A549 (cell line): ENCODE measurements at regions not wholly inside any gene's neighbourhood (a gene's known extent, or its start where the extent isn't known, plus 50 kb on each side); places are given as distances from the start of the nearest gene placed in this dataset.
"Not testable (repeated sequence)": the region's sequence is repeated elsewhere in the genome, so short reads cannot be mapped to it uniquely, and the experiment has no call there.

ENCODE experiments used
- ATAC-seq, 2 experiments: fragments of 200-7000 bp in 1 of 2; fragments of >200 bp in 1 of 2; cut with Nextera tagmentation in 1 of 2; cut with Tn5 transposase in 1 of 2; 3 replicates each; pipeline versions ENCODE4 v1.8.0 to v1.9.1; 2018 to 2020; ENCODE audit warnings: mild to moderate bottlenecking in 1 of 2, moderate library complexity in 1 of 2
- CTCF ChIA-PET: fragments of 300-600 bp; sonication (Branson Sonifier 250); formaldehyde crosslinking; extraction: SDS; loops from one replicate; lab custom pipeline; 2021; ENCODE audit warnings: antibody characterized with exemption, inconsistent platforms; lab: Yijun Ruan, JAX
- POLR2A ChIA-PET: fragments of 350-600 bp; formaldehyde crosslinking; extraction: SDS; loops from one replicate; lab custom pipeline; 2021; ENCODE audit warnings: antibody characterized with exemption, inconsistent platforms; lab: Yijun Ruan, JAX
- DNase-seq, 2 experiments: peaks; one replicate each; pipeline versions ENCODE4 v3.0.0 to v3.0.0-alpha.2; 2011 to 2016; ENCODE audit warnings: low read depth in 1 of 2, low spot score in 1 of 2
- FAIRE-seq: peaks from 2 replicates; lab custom pipeline; 2011; peaks lifted over from hg19 to GRCh38; lab: Jason Lieb, UNC
- H3K27ac ChIP-seq, 2 experiments: fragments of >200 bp; sonication (Bioruptor Twin); formaldehyde crosslinking; 3 replicates each; pipeline ENCODE4 v1.5.1; 2016 to 2017
- H3K4me1 ChIP-seq: fragments of >200 bp; sonication (Bioruptor Twin); formaldehyde crosslinking; 3 replicates; pipeline ENCODE4 v1.6.1; 2016
- H3K4me2 ChIP-seq: fragments of >200 bp; sonication (Bioruptor Twin); formaldehyde crosslinking; 3 replicates; pipeline ENCODE4 v1.6.1; 2016
- H3K4me3 ChIP-seq: fragments of >200 bp; sonication (Bioruptor Twin); formaldehyde crosslinking; 3 replicates; pipeline ENCODE4 v1.5.1; 2016
- H3K9me3 ChIP-seq: fragments of >200 bp; sonication (Bioruptor Twin); formaldehyde crosslinking; 3 replicates; pipeline ENCODE4 v1.6.1; 2016
- FOXS1 ChIP-seq: fragments of 250-450 bp; sonication (Bioruptor Pico); IDR thresholded peaks from 2 replicates; pipeline ENCODE4 v1.5.0; 2020; ENCODE audit warnings: mild to moderate bottlenecking, moderate library complexity
- GATA3 ChIP-seq: IDR thresholded peaks from 2 replicates; pipeline ENCODE4 v1.6.1; 2012; ENCODE audit warnings: borderline replicate concordance
- HDAC2 ChIP-seq: fragments of 200-600 bp; sonication (generic); IDR thresholded peaks from 2 replicates; pipeline ENCODE4 v1.6.1; 2016
- HOXB13 ChIP-seq: fragments of 250-450 bp; sonication (Bioruptor Pico); IDR thresholded peaks from 2 replicates; pipeline ENCODE4 v1.5.0; 2020; ENCODE audit warnings: low read depth, mild to moderate bottlenecking, moderate library complexity
- HOXB5 ChIP-seq: fragments of 250-450 bp; sonication (Bioruptor Pico); IDR thresholded peaks from 2 replicates; pipeline ENCODE4 v1.5.0; 2020; ENCODE audit warnings: mild to moderate bottlenecking, moderate library complexity
- NFE2L2 ChIP-seq: fragments of 150-350 bp; conservative IDR thresholded peaks from 2 replicates; pipeline ENCODE4 v1.6.1; 2014; ENCODE audit warnings: low read length
- POLR2AphosphoS2 ChIP-seq: conservative IDR thresholded peaks from 2 replicates; pipeline ENCODE4 v1.6.1; 2012; ENCODE audit warnings: low read length, improper control_type of control experiment, inconsistent platforms
- RCOR1 ChIP-seq: fragments of 150-350 bp; IDR thresholded peaks from 2 replicates; pipeline ENCODE4 v1.6.1; 2014; ENCODE audit warnings: antibody characterized with exemption, low read length, low read depth
- RNF2 ChIP-seq: fragments of 200-600 bp; sonication (generic); IDR thresholded peaks from 2 replicates; pipeline ENCODE4 v1.6.1; 2016; ENCODE audit warnings: low read depth, mild to moderate bottlenecking, antibody characterized with exemption, moderate library complexity, borderline replicate concordance
- SREBF2 ChIP-seq: fragments of 450-650 bp; IDR thresholded peaks from 2 replicates; pipeline ENCODE4 v1.6.1; 2014; ENCODE audit warnings: mild to moderate bottlenecking, moderate library complexity
- ZFP36 ChIP-seq: fragments of 450-650 bp; IDR thresholded peaks from 2 replicates; pipeline ENCODE4 v1.6.1; 2014; ENCODE audit warnings: borderline replicate concordance; ENCODE audit not compliant: partially characterized antibody
- ZNF302 ChIP-seq: fragments of 250-450 bp; sonication (Bioruptor Pico); IDR thresholded peaks from 2 replicates; pipeline ENCODE4 v1.9.0; 2021; ENCODE audit warnings: inconsistent platforms, mild to moderate bottlenecking, moderate library complexity
- WGBS: methylation state at CpG from one replicate; pipeline ENCODE4 v1.1.6; 2017; ENCODE audit errors: missing lambda C conversion rate; 5-methylcytosine and 5-hydroxymethylcytosine counted together
- TF ChIP-seq, protein P1 (sequence below): fragments of 450-650 bp; IDR thresholded peaks from 2 replicates; pipeline ENCODE4 v1.6.1; 2014; ENCODE audit warnings: antibody characterized with exemption
- TF ChIP-seq, protein P2 (sequence below): IDR thresholded peaks from 2 replicates; pipeline ENCODE4 v1.6.1; 2012
- TF ChIP-seq, protein P3 (sequence below): fragments of 150-350 bp; IDR thresholded peaks from 2 replicates; pipeline ENCODE4 v1.6.1; 2014; ENCODE audit warnings: low read depth, mild to moderate bottlenecking, low read length
- TF ChIP-seq, protein P4 (sequence below): fragments of 250-450 bp; sonication (Bioruptor Pico); IDR thresholded peaks from 2 replicates; pipeline ENCODE4 v1.5.0; 2021; ENCODE audit warnings: mild to moderate bottlenecking, moderate library complexity, borderline replicate concordance
- TF ChIP-seq, protein P5 (sequence below): IDR thresholded peaks from 2 replicates; pipeline ENCODE4 v1.6.1; 2012; ENCODE audit warnings: low read depth, borderline replicate concordance

DNA sequence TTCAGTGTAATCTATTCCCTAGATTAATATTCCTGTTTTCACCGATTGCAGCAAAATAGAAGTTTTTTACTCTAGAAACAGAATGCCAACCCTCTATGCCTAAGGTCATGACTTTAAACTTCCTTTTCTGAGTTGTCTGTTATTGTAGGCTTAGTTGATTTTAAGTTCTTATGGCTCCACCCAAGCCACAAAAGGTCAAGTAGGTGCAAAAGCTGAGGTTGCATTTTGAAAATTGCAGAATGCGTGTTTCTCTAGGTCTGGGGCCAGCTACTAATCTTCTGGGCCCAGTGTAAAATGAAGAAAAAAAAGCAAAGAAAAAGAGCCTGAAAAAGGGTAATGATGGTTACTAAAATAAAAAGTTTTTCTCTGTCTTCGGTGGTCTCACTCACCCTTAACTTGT lies 635.7 kb upstream of the FAM98A start:
- 2% methylated on average over 3 of the region's 3 CpGs for WGBS
- no peak overlapping the region for H3K4me3 ChIP-seq
- TF ChIP-seq, protein P1, sequence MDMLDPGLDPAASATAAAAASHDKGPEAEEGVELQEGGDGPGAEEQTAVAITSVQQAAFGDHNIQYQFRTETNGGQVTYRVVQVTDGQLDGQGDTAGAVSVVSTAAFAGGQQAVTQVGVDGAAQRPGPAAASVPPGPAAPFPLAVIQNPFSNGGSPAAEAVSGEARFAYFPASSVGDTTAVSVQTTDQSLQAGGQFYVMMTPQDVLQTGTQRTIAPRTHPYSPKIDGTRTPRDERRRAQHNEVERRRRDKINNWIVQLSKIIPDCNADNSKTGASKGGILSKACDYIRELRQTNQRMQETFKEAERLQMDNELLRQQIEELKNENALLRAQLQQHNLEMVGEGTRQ: no peak
- TF ChIP-seq RNF2 (no peak), HOXB5 (CRISPR knock-in tag) (no peak)
- POLR2A ChIA-PET: no interaction called here
- no peak for ATAC-seq
- DNase-seq: no peak
- H3K27ac ChIP-seq: no peak overlapping the region
- FAIRE-seq: no peak
- no peak overlapping the region for H3K4me2 ChIP-seq
- no peaks in the 10 kb centered on the region for H3K9me3 ChIP-seq
- CTCF ChIA-PET: no interaction called here
- H3K4me1 ChIP-seq: no peaks in the 10 kb centered on the region

DNA sequence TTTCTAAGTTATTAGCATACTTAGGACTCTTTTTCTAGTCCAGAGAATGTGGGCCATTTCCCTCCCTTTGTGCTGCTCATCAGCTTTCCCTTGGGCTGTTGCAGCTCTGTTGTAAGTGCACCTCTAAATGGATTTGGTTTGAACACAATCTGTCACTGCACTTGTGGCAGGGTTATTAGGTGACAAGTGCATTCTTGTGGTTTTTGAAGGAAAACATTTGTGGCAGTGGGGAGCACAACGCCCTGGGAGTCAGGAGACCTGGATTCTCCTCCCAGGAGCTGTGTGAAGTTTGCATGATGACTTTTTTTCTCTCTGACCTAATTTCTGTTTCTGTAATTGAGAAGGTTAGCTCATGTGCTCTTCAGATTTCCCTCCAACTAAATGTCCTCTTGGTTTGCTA lies 630.9 kb upstream of the FAM98A start:
- Histone ChIP-seq H3K4me2 (no peak overlapping the region), H3K27ac (no peak overlapping the region), H3K4me1 (no peaks in the 10 kb centered on the region), H3K4me3 (no peak overlapping the region), H3K9me3 (no peaks in the 10 kb centered on the region)
- 0% methylated on average over 1 of the region's 1 CpG for WGBS
- ChIA-PET POLR2A (no interaction called here), CTCF (no interaction called here)
- ATAC-seq (no peak), DNase-seq (no peak), FAIRE-seq (no peak)
- TF ChIP-seq SREBF2 (no peak), ZFP36 (no peak), FOXS1 (CRISPR knock-in tag) (no peak), GATA3 (no peak), HDAC2 (no peak), RCOR1 (no peak), POLR2AphosphoS2 (no peak)
- TF ChIP-seq, protein P2, sequence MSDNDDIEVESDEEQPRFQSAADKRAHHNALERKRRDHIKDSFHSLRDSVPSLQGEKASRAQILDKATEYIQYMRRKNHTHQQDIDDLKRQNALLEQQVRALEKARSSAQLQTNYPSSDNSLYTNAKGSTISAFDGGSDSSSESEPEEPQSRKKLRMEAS: no peak

DNA sequence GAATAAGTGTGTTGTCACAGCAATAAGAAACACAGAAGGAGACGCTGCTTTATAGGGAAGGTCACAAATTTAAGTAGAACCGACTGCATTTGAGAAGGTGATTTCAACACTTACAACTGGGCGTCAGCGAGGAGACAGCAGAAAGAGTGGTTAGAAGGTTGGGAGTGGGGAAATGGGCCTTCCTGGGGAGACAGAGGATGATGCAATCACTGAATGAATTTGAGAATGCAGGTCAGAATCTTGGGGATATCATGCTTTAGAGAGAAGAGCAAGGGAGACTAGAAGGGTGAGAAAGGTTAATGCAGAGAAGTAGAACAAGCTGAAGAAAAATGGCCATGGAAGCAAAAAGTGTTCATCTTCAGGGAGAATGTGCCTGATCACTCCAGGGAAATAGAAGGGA lies 616.1 kb upstream of the FAM98A start:
- no peak for FAIRE-seq
- POLR2A ChIA-PET: no interaction called here
- no peak overlapping the region for H3K4me2 ChIP-seq
- TF ChIP-seq HOXB5 (CRISPR knock-in tag) (no peak), HOXB13 (CRISPR knock-in tag) (no peak), RNF2 (no peak), NFE2L2 (no peak), FOXS1 (CRISPR knock-in tag) (no peak), ZNF302 (CRISPR knock-in tag) (no peak)
- TF ChIP-seq, protein P3, sequence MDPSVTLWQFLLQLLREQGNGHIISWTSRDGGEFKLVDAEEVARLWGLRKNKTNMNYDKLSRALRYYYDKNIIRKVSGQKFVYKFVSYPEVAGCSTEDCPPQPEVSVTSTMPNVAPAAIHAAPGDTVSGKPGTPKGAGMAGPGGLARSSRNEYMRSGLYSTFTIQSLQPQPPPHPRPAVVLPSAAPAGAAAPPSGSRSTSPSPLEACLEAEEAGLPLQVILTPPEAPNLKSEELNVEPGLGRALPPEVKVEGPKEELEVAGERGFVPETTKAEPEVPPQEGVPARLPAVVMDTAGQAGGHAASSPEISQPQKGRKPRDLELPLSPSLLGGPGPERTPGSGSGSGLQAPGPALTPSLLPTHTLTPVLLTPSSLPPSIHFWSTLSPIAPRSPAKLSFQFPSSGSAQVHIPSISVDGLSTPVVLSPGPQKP: no peak
- TF ChIP-seq, protein P1: no peak
- TF ChIP-seq, protein P4, sequence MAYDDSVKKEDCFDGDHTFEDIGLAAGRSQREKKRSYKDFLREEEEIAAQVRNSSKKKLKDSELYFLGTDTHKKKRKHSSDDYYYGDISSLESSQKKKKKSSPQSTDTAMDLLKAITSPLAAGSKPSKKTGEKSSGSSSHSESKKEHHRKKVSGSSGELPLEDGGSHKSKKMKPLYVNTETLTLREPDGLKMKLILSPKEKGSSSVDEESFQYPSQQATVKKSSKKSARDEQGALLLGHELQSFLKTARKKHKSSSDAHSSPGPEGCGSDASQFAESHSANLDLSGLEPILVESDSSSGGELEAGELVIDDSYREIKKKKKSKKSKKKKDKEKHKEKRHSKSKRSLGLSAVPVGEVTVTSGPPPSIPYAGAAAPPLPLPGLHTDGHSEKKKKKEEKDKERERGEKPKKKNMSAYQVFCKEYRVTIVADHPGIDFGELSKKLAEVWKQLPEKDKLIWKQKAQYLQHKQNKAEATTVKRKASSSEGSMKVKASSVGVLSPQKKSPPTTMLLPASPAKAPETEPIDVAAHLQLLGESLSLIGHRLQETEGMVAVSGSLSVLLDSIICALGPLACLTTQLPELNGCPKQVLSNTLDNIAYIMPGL (CRISPR knock-in tag): no peak
- TF ChIP-seq, protein P2: no peak
- TF ChIP-seq, protein P5, sequence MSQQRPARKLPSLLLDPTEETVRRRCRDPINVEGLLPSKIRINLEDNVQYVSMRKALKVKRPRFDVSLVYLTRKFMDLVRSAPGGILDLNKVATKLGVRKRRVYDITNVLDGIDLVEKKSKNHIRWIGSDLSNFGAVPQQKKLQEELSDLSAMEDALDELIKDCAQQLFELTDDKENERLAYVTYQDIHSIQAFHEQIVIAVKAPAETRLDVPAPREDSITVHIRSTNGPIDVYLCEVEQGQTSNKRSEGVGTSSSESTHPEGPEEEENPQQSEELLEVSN: no peak
- TF ChIP-seq, all 56 proteins: peak for 0
- Histone ChIP-seq H3K4me3 (no peak overlapping the region), H3K4me1 (no peaks in the 10 kb centered on the region), H3K27ac (no peak overlapping the region), H3K9me3 (no peaks in the 10 kb centered on the region)
- DNase-seq (no peak), ATAC-seq (no peak)
- 14% methylated on average over 4 of the region's 4 CpGs for WGBS
- CTCF ChIA-PET: no interaction called here

DNA sequence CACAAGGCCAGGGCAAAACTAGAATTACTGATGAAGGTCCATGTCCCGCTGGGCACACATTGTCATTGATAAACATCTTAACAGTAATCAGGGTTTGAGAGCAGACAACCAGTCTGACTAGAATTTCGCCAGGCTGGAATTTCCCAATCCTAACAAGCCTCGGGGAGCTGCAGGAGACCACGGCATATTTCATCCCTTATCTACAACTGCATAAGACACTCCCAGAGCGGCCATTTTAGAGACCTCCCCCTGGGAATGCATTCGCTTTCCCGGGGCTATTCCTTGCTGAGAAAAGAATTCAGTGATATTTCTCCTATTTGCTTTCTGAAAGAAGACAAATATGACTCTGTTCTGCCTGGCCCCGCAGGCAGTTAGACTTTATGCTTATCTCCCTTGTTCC lies 611.3 kb upstream of the FAM98A start:
- DNase-seq, H3K4me2 ChIP-seq, H3K9me3 ChIP-seq, POLR2A ChIA-PET, CTCF ChIA-PET, H3K4me1 ChIP-seq, H3K27ac ChIP-seq, FAIRE-seq, H3K4me3 ChIP-seq, ATAC-seq: not testable (repeated sequence)
- WGBS: 20% methylated on average over 8 of the region's 8 CpGs
